BLaER1 treated with 17β-estradiol and CSF1 and Interleukin-3, amounts not matched to agents 10 nM and 100 nM (cell line): ENCODE measurements at regions not wholly inside any gene's neighbourhood (a gene's known extent, or its start where the extent isn't known, plus 50 kb on each side); places are given as distances from the start of the nearest gene placed in this dataset.

Experiments used
- H3K27ac ChIP-seq, 11 experiments: shearing (Covaris generic); formaldehyde crosslinking; 2 replicates each; pipeline ENCODE4 v1.8.1; 2022
- H3K27me3 ChIP-seq, 11 experiments: shearing (Covaris generic); formaldehyde crosslinking; 2 replicates each; pipeline ENCODE4 v1.8.1; 2022
- H3K36me3 ChIP-seq, 11 experiments: shearing (Covaris generic); formaldehyde crosslinking; 2 replicates each; pipeline ENCODE4 v1.8.1; 2022
- H3K4me1 ChIP-seq, 10 experiments: shearing (Covaris generic); formaldehyde crosslinking; 2 replicates each; pipeline ENCODE4 v1.8.1; 2022
- H3K4me2 ChIP-seq, 11 experiments: shearing (Covaris generic); formaldehyde crosslinking; 2 replicates each; pipeline ENCODE4 v1.8.1; 2022
- H3K4me3 ChIP-seq, 10 experiments: shearing (Covaris generic); formaldehyde crosslinking; 2 replicates each; pipeline ENCODE4 v1.8.1; 2022
- H3K9ac ChIP-seq, 11 experiments: shearing (Covaris generic); formaldehyde crosslinking; 2 replicates each; pipeline ENCODE4 v1.8.1; 2022
- H3K9me3 ChIP-seq, 11 experiments: shearing (Covaris generic); formaldehyde crosslinking; replicated peaks in 1 of 11; 2 replicates each; pipeline ENCODE4 v1.8.1; 2022
- H4K20me1 ChIP-seq, 11 experiments: shearing (Covaris generic); formaldehyde crosslinking; 2 replicates each; pipeline ENCODE4 v1.8.1; 2022
- Cebpa-rat ChIP-seq, 11 experiments: shearing (Covaris generic); IDR thresholded peaks; 2 replicates each; pipeline ENCODE4 v1.8.1; 2022

GRCh38 chr19:34305221-34306083 lies 51.1 kb downstream of the GARRE1 start:
- Histone ChIP-seq H3K27ac (no peak overlapping the region), H3K36me3 (peaks cover 11 to 52% (median 18%) of the 10 kb centered on the region in 11 experiments; a peak in 16 of 22 replicates), H3K27me3 (no peaks in the 10 kb centered on the region), H3K4me3 (no peak overlapping the region), H4K20me1 (no peaks in the 10 kb centered on the region), H3K4me2 (no peak overlapping the region), H3K9me3 (no peaks in the 10 kb centered on the region), H3K9ac (no peak overlapping the region), H3K4me1 (peaks cover 7 to 31% (median 24%) of the 10 kb centered on the region in 10 experiments; a peak in 16 of 20 replicates)
- no peak for TF ChIP-seq Cebpa-rat (IDR thresholded peaks at IDR 0.05)

- Histone ChIP-seq H3K27ac (no peak overlapping the region), H3K4me1 (peaks cover 8 to 37% (median 28%) of the 10 kb centered on the region in 10 experiments; a peak in 16 of 20 replicates), H3K4me2 (no peak overlapping the region)
Measured at GRCh38 chr19:34306213-34306661, 51.9 kb downstream of the GARRE1 start.

GRCh38 chr19:34306824-34307223 lies 52.5 kb downstream of the GARRE1 start:
- Histone ChIP-seq H3K27me3 (no peaks in the 10 kb centered on the region), H3K9me3 (no peaks in the 10 kb centered on the region), H3K4me1 (peaks cover 8 to 37% (median 28%) of the 10 kb centered on the region in 10 experiments; a peak in 16 of 20 replicates), H3K4me2 (no peak overlapping the region), H3K9ac (no peak overlapping the region), H4K20me1 (no peaks in the 10 kb centered on the region), H3K4me3 (no peak overlapping the region), H3K36me3 (peaks cover 0 to 39% (median 14%) of the 10 kb centered on the region in 11 experiments; a peak in 11 of 22 replicates), H3K27ac (no peak overlapping the region)
- TF ChIP-seq Cebpa-rat (IDR thresholded peaks at IDR 0.05) = no peak

More at GRCh38 chr19:34306213-34306661, 51.9 kb downstream of the GARRE1 start:
- Histone ChIP-seq H4K20me1 (no peaks in the 10 kb centered on the region), H3K27me3 (no peaks in the 10 kb centered on the region), H3K36me3 (peaks cover 3 to 45% (median 14%) of the 10 kb centered on the region in 11 experiments; a peak in 11 of 22 replicates), H3K4me3 (no peak overlapping the region), H3K9ac (no peak overlapping the region), H3K9me3 (no peaks in the 10 kb centered on the region)
- TF ChIP-seq Cebpa-rat (IDR thresholded peaks at IDR 0.05) = no peak

DNA sequence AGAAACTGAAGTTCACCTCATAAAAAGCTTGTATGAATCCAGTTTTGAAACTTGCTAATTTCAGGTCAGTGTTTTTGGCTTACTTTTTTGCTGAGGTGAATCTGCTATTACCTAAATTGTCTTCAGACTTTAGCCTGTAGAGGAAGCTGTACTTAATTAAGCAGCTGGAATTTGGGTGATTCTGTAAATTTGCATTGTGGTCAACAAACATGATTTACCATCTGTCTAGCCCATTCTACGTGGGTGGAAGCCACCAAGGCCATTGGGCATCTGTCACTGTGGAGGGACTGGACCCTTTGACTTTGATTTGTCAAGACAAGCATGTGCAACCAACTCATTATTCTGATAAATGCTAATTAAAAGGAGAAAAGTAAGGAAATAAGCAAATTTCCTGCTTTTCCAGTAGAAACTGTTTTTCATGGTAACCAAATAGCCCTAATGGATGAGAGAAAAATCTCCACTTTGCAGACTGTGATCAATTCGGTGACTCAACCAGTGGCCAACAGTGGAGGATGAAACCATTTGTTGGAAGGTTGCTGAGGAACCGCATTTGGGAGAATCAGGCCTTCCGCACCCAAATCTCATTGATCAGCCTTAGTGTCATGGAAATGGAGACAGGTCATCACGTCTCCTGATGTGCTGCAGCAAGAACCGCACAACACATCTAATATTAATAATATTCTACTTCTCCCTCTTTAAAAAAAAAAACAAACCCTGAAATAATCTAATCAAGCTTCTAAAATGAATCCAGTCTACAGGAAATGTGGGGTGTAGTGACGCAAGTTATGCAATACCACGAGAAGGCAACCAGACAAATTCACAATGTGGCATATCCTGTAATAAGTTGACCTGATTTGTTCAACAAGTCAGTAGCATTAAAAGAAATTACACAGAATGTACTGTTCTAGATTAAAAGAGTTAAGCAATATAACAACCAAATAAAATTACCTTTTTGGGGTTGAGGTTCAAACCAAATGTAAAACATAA lies 54.3 kb downstream of the GARRE1 start:
- Histone ChIP-seq H3K9ac (no peak overlapping the region), H3K9me3 (no peaks in the 10 kb centered on the region), H3K36me3 (peaks cover 0 to 28% (median 13%) of the 10 kb centered on the region in 11 experiments; a peak in 11 of 22 replicates), H4K20me1 (no peaks in the 10 kb centered on the region), H3K4me3 (peak overlapping the region in 3 of 10 experiments; percentile 10 to 22 (median 19); a peak in 3 of 20 replicates), H3K27me3 (no peaks in the 10 kb centered on the region), H3K4me2 (peak overlapping the region; percentile 1 to 85 (median 64); a peak in 21 of 22 replicates), H3K27ac (peak overlapping the region in 7 of 11 experiments; percentile 5 to 60 (median 49); a peak in 10 of 22 replicates), H3K4me1 (peaks cover 8 to 47% (median 34%) of the 10 kb centered on the region in 10 experiments; a peak in 16 of 20 replicates)
- peak in 1 of 11 experiments; percentile 66; a peak in 4 of 22 replicates for TF ChIP-seq Cebpa-rat (IDR thresholded peaks at IDR 0.05)

GRCh38 chr19:34309368-34310138 lies 55.2 kb downstream of the GARRE1 start:
- no peak for TF ChIP-seq Cebpa-rat (IDR thresholded peaks at IDR 0.05)
- no peaks in the 10 kb centered on the region for H3K9me3 ChIP-seq
- peaks cover 12 to 50% (median 37%) of the 10 kb centered on the region in 10 experiments; a peak in 17 of 20 replicates for H3K4me1 ChIP-seq
- peaks cover 0 to 20% (median 8%) of the 10 kb centered on the region in 11 experiments; a peak in 10 of 22 replicates for H3K36me3 ChIP-seq
- H3K4me2 ChIP-seq = peak overlapping the region in 9 of 11 experiments; percentile 1 to 85 (median 67); a peak in 16 of 22 replicates
- no peak overlapping the region for H3K4me3 ChIP-seq
- peak overlapping the region in 6 of 11 experiments; percentile 5 to 60 (median 40); a peak in 8 of 22 replicates for H3K27ac ChIP-seq
- no peaks in the 10 kb centered on the region; a peak in 1 of 22 replicates for H4K20me1 ChIP-seq
- no peaks in the 10 kb centered on the region for H3K27me3 ChIP-seq
- H3K9ac ChIP-seq = no peak overlapping the region

GRCh38 chr19:34310494-34310981 lies 54.5 kb upstream of the GPI start:
- Histone ChIP-seq H3K4me2 (peak overlapping the region in 7 of 11 experiments; percentile 23 to 85 (median 64); a peak in 9 of 22 replicates), H3K4me1 (peaks cover 14 to 58% (median 40%) of the 10 kb centered on the region in 10 experiments; a peak in 17 of 20 replicates), H3K4me3 (no peak overlapping the region)

DNA sequence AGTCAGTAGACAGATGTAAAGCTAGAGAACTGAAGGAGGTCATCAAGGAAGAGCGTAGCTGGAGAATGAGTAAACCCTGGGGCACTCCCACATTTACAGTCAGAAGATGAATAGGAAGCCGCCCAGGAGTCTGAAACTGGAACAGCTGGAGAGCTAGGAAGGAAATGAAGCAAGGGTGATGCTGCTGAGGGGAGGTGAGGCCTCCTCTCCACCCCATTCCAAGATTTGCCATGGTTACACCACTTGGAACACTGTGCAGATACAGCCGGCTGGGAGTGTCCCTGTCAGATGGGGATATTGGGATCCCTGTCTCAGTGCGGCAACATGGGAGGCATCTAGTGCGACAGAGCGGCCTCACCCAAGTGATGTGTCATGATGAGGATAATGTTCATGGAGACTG lies 51.8 kb upstream of the GPI start:
- no peak for TF ChIP-seq Cebpa-rat (IDR thresholded peaks at IDR 0.05)
- Histone ChIP-seq H3K4me2 (peak overlapping the region in 5 of 11 experiments; percentile 17 to 47 (median 33); a peak in 6 of 22 replicates), H3K27ac (no peak overlapping the region)

More at GRCh38 chr19:34310494-34310981, 54.5 kb upstream of the GPI start:
- TF ChIP-seq Cebpa-rat (IDR thresholded peaks at IDR 0.05) = no peak
- Histone ChIP-seq H3K9ac (no peak overlapping the region), H3K36me3 (peaks cover 0 to 10% (median 4%) of the 10 kb centered on the region in 11 experiments; a peak in 6 of 22 replicates), H4K20me1 (no peaks in the 10 kb centered on the region; a peak in 1 of 22 replicates), H3K9me3 (no peaks in the 10 kb centered on the region), H3K27ac (peak overlapping the region in 3 of 11 experiments; percentile 19 to 47 (median 19); a peak in 2 of 22 replicates), H3K27me3 (no peaks in the 10 kb centered on the region)

More for the DNA sequence above, 51.8 kb upstream of the GPI start:
- Histone ChIP-seq H3K9me3 (no peaks in the 10 kb centered on the region), H4K20me1 (peaks cover 0 to 11% (median 4%) of the 10 kb centered on the region in 11 experiments; a peak in 3 of 22 replicates), H3K27me3 (no peaks in the 10 kb centered on the region), H3K36me3 (0 out of 22 replicates have a peak, but pooled peaks cover 0 to 6% (median 0%) of the 10 kb centered on the region in 11 experiments), H3K9ac (no peak overlapping the region), H3K4me1 (peaks cover 28 to 70% (median 54%) of the 10 kb centered on the region in 10 experiments), H3K4me3 (no peak overlapping the region)
